Activated naive CD4-positive, alpha-beta T cell treated with anti-CD3 and anti-CD28 coated beads, Interleukin-2, amount 50 U/mL, for 72 hours (primary cell): ENCODE measurements at regions not wholly inside any gene's neighbourhood (a gene's known extent, or its start where the extent isn't known, plus 50 kb on each side); places are given as distances from the start of the nearest gene placed in this dataset.

ENCODE experiments used
- ATAC-seq, 2 donors: fragments of 150-1000 bp; cut with Tn5 transposase; 2 replicates each; pipeline ENCODE4 v1.10.0; 2021; ENCODE audit warnings: mild to moderate bottlenecking in 2 of 2, moderate library complexity in 2 of 2
- DNase-seq, 2 donors: peaks; one replicate each; pipeline ENCODE4 v3.0.0; 2021 to 2022; ENCODE audit warnings: low spot score in 2 of 2
- H3K27ac Mint-ChIP-seq, 2 donors: one replicate each; pipeline ENCODE4 v1.8.0; 2022; ENCODE audit warnings: mild to moderate bottlenecking in 2 of 2, mixed read lengths in 2 of 2
- H3K36me3 Mint-ChIP-seq, 2 donors: one replicate each; pipeline ENCODE4 v1.8.0; 2022; ENCODE audit warnings: mixed read lengths in 2 of 2
- H3K9me3 Mint-ChIP-seq, 2 donors: one replicate each; pipeline ENCODE4 v1.8.0; 2022; ENCODE audit warnings: mixed read lengths in 2 of 2

GRCh38 chr6:135106611-135107010, 52.0 kb upstream of the HBS1L start:
- no peak for ATAC-seq
- peaks cover 17 to 37% of the 10 kb centered on the region in 2 donors for H3K36me3 Mint-ChIP-seq
- H3K9me3 Mint-ChIP-seq: peaks cover 11 to 29% of the 10 kb centered on the region in 2 donors

GRCh38 chr6:135105710-135106109, 51.1 kb upstream of the HBS1L start:
- Mint-ChIP-seq H3K27ac (no peak overlapping the region), H3K9me3 (peaks cover 11 to 34% of the 10 kb centered on the region in 2 donors), H3K36me3 (peaks cover 17 to 37% of the 10 kb centered on the region in 2 donors)
- DNase-seq (no peak), ATAC-seq (no peak)

More at GRCh38 chr6:135106611-135107010, 52.0 kb upstream of the HBS1L start:
- H3K27ac Mint-ChIP-seq: no peak overlapping the region
- DNase-seq: no peak

- H3K27ac Mint-ChIP-seq: peak overlapping the region in 1 of 2 donors; percentile 18
- peaks cover 11 to 36% of the 10 kb centered on the region in 2 donors for H3K9me3 Mint-ChIP-seq
- DNase-seq (no peak), ATAC-seq (no peak)
- H3K36me3 Mint-ChIP-seq: peaks cover 17 to 38% of the 10 kb centered on the region in 2 donors
Observed at GRCh38 chr6:135105299-135105698, 50.7 kb upstream of the HBS1L start.
